GM19397 (cell line): ENCODE measurements at regions not wholly inside any gene's neighbourhood (a gene's known extent, or its start where the extent isn't known, plus 50 kb on each side); places are given as distances from the start of the nearest gene placed in this dataset.
"Not testable (repeated sequence)": the region's sequence is repeated elsewhere in the genome, so short reads cannot be mapped to it uniquely, and the experiment has no call there.

Experiments used
- ATAC-seq: cut with Tn5 transposase; IDR thresholded peaks from one replicate; pipeline ENCODE4 v1.9.1; 2021; ENCODE audit warnings: mild to moderate bottlenecking, moderate library complexity; ENCODE audit not compliant: unreplicated experiment

GRCh38 chr5:85972539-85972938 lies 645.2 kb upstream of the COX7C start:
- no peak for ATAC-seq

DNA sequence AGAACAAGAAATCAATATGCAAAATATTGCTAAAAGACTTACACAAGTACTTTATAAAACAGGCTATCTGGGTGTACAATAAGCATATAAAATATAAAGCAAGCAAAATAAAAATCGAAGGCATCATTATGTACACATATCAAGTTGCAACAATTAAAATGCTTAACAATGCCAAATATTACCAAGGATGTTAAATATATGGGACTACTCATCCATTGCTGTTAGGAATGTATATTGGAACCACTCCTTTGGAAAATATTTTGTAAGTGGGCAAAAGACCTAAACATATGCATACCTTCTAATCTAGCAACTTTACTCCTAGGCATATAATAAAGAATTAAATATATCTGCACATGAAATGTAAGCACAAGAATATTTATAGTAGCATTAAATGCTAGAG lies 632.6 kb upstream of the COX7C start:
- no peak for ATAC-seq

DNA sequence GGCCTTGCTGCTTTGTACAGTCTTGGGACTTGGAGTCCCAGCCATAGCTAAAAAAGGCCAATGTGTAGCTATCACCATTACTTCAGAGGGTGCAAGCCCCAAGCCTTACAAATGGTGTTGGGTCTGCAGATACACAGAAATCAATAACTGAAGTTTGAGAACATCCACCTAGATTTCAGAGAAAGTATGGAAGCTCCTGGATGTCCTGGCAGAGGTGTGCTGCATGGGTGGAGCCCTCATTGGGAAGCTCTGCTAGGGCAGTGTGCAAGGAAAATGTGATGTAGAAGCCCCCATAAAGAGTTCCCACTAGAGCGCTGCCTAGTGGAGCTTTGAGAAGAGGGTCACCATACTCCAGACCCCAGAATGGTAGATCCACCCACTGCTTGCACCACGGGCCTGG lies 626.7 kb upstream of the COX7C start:
- ATAC-seq: no peak

DNA sequence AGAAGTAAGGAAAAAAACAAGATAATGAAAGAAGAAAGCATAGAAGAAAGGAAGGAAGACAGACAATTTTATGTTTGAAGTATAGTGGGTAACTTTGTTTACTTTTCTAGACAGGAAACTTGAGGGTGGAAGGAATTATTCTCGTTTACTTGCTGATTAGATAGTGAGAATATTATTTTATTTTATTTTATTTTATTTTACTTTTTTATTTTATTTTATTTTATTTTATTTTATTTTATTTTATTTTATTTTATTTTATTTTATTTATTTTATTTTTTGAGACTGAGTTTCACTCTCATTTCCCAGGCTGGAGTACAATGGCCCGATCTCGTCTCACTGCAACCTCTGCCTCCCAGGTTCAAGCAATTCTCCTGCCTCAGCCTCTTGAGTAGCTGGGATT lies 623.1 kb upstream of the COX7C start:
- ATAC-seq: not testable (repeated sequence)

- ATAC-seq: no peak
These were observed 619.1 kb upstream of the COX7C start for GRCh38 chr5:85998656-85999055.

GRCh38 chr5:86008293-86008692 lies 609.4 kb upstream of the COX7C start:
- no peak for ATAC-seq

DNA sequence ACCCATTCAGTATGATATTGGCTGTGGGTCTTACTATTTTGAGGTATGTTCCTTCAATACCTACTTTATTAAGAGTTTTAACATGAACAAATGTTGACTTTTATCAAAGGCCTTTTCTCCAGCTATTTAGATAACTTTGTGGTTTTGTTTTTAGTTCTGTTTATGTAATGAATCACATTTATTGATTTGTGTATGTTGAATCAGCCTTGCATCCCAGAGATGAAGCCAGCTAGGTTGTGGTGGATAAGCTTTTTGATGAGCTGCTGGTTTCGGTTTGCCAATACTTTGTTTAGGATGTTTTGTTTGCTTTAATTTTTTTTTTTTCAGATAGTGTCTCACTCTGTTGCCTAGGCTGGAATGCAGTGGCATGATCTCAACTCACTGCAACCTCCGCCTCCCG lies 609.0 kb upstream of the COX7C start:
- no peak for ATAC-seq

- ATAC-seq: no peak
These were observed 605.8 kb upstream of the COX7C start for GRCh38 chr5:86011937-86012336.

GRCh38 chr5:86029308-86029707 lies 588.4 kb upstream of the COX7C start:
- ATAC-seq: no peak

GRCh38 chr5:86030753-86031152 lies 587.0 kb upstream of the COX7C start:
- no peak for ATAC-seq

DNA sequence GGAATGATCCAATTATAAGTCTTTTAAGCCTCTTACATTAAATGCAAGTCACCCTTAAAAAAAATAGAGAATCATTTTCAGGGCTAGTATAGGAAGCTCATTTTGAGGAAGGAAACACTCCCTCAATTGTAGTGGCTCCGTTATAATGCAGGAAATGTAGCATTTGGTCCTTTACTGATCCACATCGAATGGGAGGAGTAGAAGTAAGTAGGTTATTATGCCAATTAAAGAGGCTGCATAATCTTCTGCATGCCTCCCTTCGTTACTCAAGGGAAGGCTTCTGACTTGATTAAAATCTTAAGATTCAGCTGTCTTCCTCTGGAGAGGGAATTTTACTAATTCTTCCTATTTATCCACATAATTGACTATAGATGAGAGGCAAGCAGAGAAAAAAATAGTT lies 579.2 kb upstream of the COX7C start:
- no peak for ATAC-seq

DNA sequence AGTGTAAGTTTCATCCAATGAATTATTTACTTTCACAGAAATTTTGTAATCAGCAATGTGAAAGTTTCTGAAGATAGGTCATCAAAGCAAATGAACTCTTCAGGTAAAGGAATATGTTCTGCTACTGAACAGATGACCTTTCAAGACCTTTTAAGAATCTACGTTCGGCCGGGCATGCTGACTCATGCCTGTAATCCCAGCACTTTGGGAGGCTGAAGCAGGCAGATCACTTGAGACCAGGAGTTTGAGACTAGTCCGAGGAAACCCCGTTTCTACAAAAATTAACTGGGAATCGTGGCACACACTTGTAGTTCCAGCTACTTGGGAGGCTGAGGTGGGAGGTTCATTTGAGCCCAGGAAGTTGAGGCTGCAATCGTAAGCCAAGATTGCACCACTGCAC lies 578.4 kb upstream of the COX7C start:
- ATAC-seq: no peak

GRCh38 chr5:86070719-86071118 lies 547.0 kb upstream of the COX7C start:
- no peak for ATAC-seq

DNA sequence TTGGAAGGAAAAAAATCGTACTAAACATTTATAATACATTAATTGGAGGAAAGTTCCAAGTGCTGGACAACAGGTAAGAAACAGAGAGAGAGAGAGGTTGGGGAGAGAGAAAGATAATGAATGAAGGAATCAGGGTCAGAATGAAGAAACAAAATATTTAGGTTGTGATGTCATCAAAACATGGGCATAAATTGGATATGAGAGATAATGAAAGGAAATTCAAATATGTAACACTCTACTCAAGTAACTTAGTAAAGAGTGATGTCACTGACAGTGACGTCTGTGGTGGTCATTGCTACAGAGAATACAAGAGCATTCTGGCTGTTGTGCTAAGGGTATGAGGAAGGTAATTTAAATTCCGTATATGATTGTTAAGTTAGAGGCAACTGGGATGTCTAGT lies 543.4 kb upstream of the COX7C start:
- ATAC-seq: no peak

DNA sequence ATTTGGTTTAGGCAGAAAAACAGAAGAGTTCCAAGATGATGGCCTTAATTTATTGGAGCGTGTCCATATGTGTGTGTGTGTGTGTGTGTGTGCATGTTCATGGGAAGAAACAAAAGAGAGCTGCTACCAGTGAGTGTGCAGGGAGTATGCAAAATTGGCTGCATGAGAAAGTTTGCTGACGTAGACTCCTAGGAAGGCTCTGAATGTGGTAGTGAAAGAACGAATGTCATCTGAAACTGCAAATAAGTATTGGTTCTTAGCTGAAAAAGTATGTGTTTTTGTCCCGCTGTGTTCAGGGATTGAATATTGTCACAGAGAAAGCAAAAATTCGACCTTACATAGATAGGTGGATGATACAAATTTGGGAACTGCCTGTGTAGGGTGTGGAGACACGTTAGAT lies 542.6 kb upstream of the COX7C start:
- ATAC-seq: no peak

DNA sequence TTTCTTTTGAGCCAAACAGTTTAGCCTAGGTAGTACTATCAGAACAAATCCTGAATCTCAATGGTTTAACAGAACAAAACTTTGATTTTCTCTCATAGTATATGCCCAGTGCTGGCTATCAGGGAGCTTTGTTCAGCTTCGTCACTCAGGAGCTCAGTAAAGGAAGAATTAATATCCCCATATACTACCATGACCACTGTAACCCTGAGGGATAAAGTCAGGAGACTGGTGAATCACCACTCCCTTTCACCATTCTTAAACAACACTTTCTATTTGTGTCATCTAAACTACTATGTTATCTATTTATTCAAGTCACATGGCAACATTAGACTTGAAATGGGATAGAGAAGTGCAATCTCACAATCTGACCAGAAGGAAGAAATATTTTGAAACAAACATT lies 522.6 kb upstream of the COX7C start:
- no peak for ATAC-seq

DNA sequence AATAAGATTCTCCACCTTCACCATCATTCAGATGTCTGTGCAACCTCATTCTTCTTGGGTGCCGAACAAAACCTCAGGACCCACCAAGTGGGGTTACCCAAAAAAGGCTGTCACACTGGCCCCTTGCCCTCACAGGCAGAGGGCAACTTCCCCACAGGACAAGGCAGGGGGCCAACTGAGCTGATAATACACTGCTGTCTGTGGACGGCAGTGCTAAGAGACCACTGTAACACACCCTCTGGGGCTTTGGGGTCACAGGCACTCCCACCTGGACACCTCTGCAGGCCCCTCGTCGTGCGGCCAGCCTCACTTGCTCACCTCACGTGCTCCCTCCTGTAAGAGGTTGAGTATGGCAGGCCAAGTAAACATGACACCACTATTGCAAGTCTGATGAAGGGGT lies 515.8 kb upstream of the COX7C start:
- no peak for ATAC-seq

DNA sequence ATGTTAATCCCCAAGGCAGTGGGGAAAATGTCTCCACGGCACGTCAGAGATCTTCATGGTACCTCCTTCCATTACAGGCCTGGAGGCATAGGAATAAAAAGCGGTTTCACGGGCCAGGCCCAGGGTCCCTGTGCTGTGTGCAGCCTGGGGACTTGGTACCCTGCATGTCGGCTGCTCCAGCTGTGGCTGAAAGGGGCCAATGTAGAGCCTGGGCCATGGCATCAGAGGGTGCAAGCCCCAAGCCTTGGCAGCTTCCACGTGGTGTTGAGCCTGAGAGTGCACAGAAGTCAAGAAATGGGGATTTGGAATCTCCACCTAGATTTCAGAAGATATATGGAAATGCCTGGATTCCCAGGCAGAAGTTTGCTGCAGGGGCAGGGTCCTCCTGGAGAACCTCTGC lies 508.9 kb upstream of the COX7C start:
- no peak for ATAC-seq

DNA sequence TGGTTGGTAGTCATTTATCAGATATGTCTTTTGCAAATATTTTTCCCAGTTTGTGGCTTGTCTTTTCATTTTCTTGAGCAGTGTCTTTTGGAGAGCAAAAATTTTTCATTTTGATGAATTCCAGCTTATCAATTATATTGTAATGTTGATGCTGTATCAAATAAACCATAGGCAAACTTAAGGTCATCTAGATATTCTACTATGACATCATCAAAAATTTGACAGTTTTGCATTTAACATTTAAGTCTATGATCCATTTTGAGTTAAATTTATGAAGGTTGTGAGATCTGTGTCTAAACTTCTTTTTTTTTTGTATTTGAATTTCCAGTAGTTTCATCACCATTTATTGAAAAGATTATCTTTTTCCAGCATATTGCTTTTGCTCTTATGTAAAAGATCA lies 505.5 kb upstream of the COX7C start:
- ATAC-seq: no peak

- no peak for ATAC-seq
These were observed 502.6 kb upstream of the COX7C start for GRCh38 chr5:86115164-86115563.

DNA sequence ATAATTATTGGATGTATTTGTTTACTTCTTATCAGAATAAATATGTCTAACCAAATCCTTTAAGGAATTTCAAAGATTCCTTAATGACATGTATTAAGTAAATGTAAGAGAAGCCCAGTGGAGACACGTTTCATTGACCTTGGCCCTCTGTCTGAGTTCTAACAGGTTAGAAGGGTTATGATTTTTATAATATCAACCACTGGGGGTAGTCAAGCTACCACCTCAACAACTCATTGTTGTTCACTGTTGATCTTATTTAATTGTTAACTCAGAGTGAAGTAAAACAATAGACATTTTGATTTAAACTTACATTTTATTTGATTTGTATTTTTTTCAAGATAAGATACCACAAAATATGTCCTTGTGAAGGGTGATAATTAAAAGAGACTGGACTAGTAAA lies 499.2 kb upstream of the COX7C start:
- no peak for ATAC-seq

DNA sequence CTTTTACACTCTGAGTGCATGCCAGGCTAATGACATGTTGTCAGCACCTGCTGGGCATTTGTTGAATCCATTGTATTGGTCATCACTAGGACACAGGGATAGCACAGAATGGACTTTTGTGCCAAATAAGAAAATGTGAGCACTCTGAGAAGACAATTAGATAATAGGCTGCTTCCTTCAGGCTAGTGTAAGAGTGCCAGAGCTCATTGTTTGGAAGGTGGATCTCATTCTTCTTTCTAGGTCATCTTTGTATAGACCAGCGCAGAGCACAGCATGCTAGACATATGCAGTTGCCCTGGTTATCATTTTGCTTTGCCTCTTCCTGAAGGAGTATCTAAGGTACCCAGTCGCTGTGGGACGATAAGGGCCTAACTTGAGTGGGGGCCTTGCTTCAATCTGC lies 493.4 kb upstream of the COX7C start:
- no peak for ATAC-seq

DNA sequence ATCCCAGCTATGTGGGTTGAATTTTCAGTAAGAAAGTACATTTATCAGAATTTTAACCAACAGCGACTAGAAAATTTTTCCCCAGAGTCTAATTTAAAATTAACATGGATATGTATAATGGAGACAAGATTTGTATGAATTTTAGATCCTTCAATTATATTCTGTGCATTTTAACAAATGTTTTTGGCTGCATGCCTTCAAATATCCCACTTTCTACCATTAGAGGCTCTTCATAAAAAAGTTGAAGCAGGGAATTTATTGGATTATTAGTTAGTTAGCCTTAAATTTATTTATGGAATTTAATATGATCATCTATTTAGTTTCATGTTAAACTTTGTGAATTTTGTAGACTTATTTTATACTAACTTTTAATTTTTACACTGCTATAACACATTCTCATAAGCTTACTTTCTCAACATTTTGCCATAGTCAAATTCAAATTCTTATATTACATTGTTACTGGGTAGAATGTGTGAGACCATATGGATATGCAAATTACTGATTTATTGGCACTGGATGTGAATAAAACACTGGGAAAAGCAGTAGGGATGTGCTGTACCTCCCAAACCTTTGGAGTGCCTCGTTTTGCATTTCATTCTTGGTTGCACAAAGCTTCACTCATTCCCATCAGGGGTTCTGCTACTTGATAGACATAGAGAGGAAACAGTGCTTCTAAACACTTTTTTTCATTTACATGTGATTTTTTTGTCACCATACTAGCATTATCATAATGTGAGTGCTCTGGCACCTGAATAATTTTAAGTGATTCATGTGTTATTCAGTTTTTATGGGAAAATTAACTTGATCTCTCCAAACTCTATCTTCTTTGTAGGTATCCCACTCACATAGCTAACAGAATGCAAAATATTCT lies 491.8 kb upstream of the COX7C start:
- ATAC-seq: no peak
